ENCODE measurements at regions not wholly inside any gene's neighbourhood (a gene's known extent, or its start where the extent isn't known, plus 50 kb on each side); places are given as distances from the start of the nearest gene placed in this dataset.

- no peak for TF ChIP-seq EZH2 (IDR thresholded peaks at IDR 0.05)
- TF ChIP-seq FOXP2 (optimal IDR thresholded peaks at IDR 0.05; ENCODE audit: control extremely low read depth, extremely low read length, insufficient read depth) = no peak
- no peak for TF ChIP-seq POLR2AphosphoS5 (IDR thresholded peaks at IDR 0.05; ENCODE audit: borderline replicate concordance, low read depth, low read length)
- no peak for DNase-seq (ENCODE audit: low read depth, low spot score)
- Histone ChIP-seq H3K36me3 (ENCODE audit: insufficient read depth, low read length) (no peaks in the 10 kb centered on the region), H3K27ac (no peak overlapping the region), H3K9me3 (ENCODE audit: low read depth, low read length) (no peaks in the 10 kb centered on the region), H3K4me3 (peak overlapping the region; percentile 82), H3K9ac (ENCODE audit: insufficient read length) (no peak overlapping the region)
Measured at GRCh38 chr11:43578346-43579170, 102.0 kb upstream of the HSD17B12 start.

DNA sequence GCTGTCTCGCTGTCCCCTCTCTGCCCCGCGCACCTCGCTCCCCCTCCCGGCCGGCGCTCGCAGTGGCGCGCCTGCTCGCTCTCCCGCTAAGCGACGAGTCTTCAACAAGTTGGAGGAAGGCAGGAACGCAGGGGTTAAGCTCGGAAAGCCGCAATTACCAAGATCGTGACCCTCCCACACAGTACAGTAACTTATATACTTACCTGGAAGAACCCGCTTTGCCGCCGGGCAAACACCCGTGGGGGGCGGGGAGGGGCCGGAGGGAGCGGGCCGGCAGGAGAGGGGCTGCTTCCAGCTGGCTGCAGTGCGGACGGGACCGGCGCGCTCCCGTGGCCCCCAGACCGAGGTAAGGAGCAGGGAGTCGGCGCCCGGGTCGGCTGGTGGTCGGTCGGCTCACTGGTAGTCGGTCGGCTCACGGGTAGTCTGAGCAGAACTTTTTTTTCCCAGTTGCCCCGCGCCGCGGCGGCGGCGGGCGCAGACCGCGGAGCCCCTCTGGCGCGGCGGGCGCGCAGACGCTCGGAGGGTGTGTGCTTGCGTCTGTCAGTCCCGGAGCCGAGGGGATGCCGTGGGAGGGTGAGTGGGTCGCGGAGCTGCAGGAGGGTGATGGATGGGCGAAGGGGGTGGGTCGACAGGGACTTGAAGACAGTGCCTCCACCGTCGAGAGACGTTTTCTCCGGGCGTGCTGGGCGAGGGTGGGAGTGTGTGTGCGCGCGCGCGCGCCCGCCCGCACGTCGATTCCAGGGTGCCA, 101.2 kb upstream of the HSD17B12 start:
- no peaks in the 10 kb centered on the region for H3K9me3 ChIP-seq (ENCODE audit: low read depth, low read length)
- DNase-seq (ENCODE audit: low read depth, low spot score) = no peak
- H3K4me3 ChIP-seq = peak overlapping the region; percentile 82
- H3K27ac ChIP-seq = no peak overlapping the region
- no peak for TF ChIP-seq EZH2 (IDR thresholded peaks at IDR 0.05)
- no peak for TF ChIP-seq FOXP2 (optimal IDR thresholded peaks at IDR 0.05; ENCODE audit: control extremely low read depth, extremely low read length, insufficient read depth)
- TF ChIP-seq POLR2AphosphoS5 (IDR thresholded peaks at IDR 0.05; ENCODE audit: borderline replicate concordance, low read depth, low read length) = no peak
- H3K9ac ChIP-seq (ENCODE audit: insufficient read length) = no peak overlapping the region
- no peaks in the 10 kb centered on the region for H3K36me3 ChIP-seq (ENCODE audit: insufficient read depth, low read length)

DNA sequence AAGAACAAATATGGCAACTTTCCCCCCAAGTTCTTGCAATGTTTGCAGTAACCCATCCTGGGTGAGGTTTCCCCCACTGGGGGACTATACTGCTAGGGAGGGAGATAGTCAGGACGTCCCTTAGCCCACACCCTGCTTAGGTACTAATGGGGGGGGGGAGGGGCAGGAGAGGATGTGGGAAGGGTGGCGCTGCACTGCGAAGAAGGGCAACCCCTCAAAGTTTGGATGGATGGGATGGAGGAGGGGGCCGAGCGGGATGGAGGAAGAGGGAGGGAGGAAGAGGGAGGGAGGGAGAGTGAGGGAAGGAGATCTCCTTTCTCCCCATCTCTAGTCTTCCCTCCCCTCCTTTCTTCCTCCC, 100.6 kb upstream of the HSD17B12 start:
- H3K9me3 ChIP-seq (ENCODE audit: low read depth, low read length) = no peaks in the 10 kb centered on the region
- DNase-seq (ENCODE audit: low read depth, low spot score) = no peak
- no peaks in the 10 kb centered on the region for H3K36me3 ChIP-seq (ENCODE audit: insufficient read depth, low read length)
- H3K4me3 ChIP-seq = peak overlapping the region; percentile 82
- no peak overlapping the region for H3K9ac ChIP-seq (ENCODE audit: insufficient read length)
- no peak for TF ChIP-seq FOXP2 (optimal IDR thresholded peaks at IDR 0.05; ENCODE audit: control extremely low read depth, extremely low read length, insufficient read depth)
- no peak for TF ChIP-seq EZH2 (IDR thresholded peaks at IDR 0.05)
- TF ChIP-seq POLR2AphosphoS5 (IDR thresholded peaks at IDR 0.05; ENCODE audit: borderline replicate concordance, low read depth, low read length) = no peak
- H3K27ac ChIP-seq = no peak overlapping the region

- no peak overlapping the region for H3K27ac ChIP-seq
- TF ChIP-seq POLR2AphosphoS5 (IDR thresholded peaks at IDR 0.05; ENCODE audit: borderline replicate concordance, low read depth, low read length) = no peak
- TF ChIP-seq FOXP2 (optimal IDR thresholded peaks at IDR 0.05; ENCODE audit: control extremely low read depth, extremely low read length, insufficient read depth) = no peak
- no peak for TF ChIP-seq EZH2 (IDR thresholded peaks at IDR 0.05)
- peak overlapping the region; percentile 82 for H3K4me3 ChIP-seq
- H3K9me3 ChIP-seq (ENCODE audit: low read depth, low read length) = no peaks in the 10 kb centered on the region
- DNase-seq (ENCODE audit: low read depth, low spot score) = no peak
- no peaks in the 10 kb centered on the region for H3K36me3 ChIP-seq (ENCODE audit: insufficient read depth, low read length)
- H3K9ac ChIP-seq (ENCODE audit: insufficient read length) = no peak overlapping the region
Measured at GRCh38 chr11:43580735-43581369, 99.7 kb upstream of the HSD17B12 start.

GRCh38 chr11:43581370-43582023, 99.0 kb upstream of the HSD17B12 start:
- no peaks in the 10 kb centered on the region for H3K9me3 ChIP-seq (ENCODE audit: low read depth, low read length)
- H3K9ac ChIP-seq (ENCODE audit: insufficient read length) = no peak overlapping the region
- no peak overlapping the region for H3K27ac ChIP-seq
- peak overlapping the region; percentile 82 for H3K4me3 ChIP-seq
- no peak for TF ChIP-seq FOXP2 (optimal IDR thresholded peaks at IDR 0.05; ENCODE audit: control extremely low read depth, extremely low read length, insufficient read depth)
- no peaks in the 10 kb centered on the region for H3K36me3 ChIP-seq (ENCODE audit: insufficient read depth, low read length)
- DNase-seq (ENCODE audit: low read depth, low spot score) = no peak

DNA sequence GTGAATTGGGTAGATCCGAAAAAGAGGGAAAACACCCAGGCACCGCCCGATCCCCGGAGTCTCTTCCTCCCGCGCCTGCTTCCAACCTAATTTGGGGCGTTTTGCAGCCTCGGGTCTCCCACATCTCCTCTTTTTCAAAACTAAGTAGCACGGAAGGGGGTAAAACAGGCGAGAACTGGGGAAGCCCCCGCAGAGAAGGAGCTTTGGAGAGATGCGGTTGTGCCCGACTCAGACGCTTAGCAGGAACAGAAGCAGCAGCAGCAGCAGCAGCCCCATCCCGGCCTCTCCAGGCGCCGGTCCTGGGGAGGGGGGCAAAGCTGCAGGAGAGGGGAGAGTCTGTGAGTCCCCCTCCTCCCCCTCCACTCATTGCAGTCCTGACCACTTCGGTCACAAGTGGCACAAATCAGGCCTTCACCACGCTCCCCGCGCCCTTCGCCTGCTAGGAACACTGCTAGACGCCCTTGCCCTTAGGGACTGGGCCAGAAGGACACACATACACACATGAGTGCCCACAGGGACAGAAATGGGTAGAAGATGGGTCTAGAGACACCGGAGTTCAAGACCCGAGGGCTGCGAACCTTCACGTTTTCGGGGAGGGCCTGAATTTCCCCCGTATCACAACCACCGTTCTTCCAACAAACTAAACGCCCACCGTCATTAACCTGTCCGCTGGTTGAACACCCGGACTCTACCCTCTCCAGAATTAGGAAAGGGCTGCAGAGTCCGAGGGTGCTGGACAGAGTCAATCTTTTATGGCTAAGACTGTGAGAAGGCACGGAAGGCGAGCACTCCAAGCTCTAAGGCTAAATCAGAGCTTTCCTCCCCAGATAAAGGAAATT, 98.3 kb upstream of the HSD17B12 start:
- H3K9ac ChIP-seq (ENCODE audit: insufficient read length) = no peak overlapping the region
- TF ChIP-seq EZH2 (IDR thresholded peaks at IDR 0.05) (no peak), POLR2AphosphoS5 (IDR thresholded peaks at IDR 0.05; ENCODE audit: borderline replicate concordance, low read depth, low read length) (no peak), FOXP2 (optimal IDR thresholded peaks at IDR 0.05; ENCODE audit: control extremely low read depth, extremely low read length, insufficient read depth) (no peak)
- H3K4me3 ChIP-seq = peak overlapping the region; percentile 82
- DNase-seq (ENCODE audit: low read depth, low spot score) = no peak
- H3K36me3 ChIP-seq (ENCODE audit: insufficient read depth, low read length) = no peaks in the 10 kb centered on the region
- no peak overlapping the region for H3K27ac ChIP-seq
- no peaks in the 10 kb centered on the region for H3K9me3 ChIP-seq (ENCODE audit: low read depth, low read length)

DNA sequence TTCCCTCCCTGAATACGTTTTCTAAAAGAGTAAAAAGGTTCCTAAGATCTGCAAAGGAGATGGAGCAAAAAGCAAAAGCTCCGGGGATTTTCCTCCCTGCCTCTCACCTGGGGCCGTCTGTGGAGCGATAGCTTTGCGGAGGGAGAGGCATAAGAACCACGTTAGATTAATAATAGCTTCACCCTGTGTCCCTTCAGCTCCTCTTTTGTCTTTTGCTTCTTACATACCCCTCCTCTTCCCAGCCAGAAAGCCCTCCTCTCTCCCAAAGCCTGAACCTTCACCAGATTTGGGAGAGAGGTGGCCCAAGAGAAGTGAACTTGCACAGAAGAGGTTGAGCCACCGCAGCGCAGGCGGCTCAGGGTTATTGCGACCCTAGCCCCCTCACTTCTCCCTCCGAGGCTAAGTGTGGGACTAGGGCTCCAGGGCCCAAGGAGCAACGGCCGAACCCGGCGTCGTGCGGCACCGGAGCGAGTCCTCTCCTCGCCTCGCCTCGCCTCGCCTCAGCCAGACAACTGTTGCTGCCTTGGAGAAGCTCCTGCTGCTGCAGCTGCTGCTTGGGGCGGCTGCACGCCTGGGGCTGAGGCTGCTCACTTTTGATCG, 97.6 kb upstream of the HSD17B12 start:
- no peaks in the 10 kb centered on the region for H3K36me3 ChIP-seq (ENCODE audit: insufficient read depth, low read length)
- TF ChIP-seq FOXP2 (optimal IDR thresholded peaks at IDR 0.05; ENCODE audit: control extremely low read depth, extremely low read length, insufficient read depth) (no peak), POLR2AphosphoS5 (IDR thresholded peaks at IDR 0.05; ENCODE audit: borderline replicate concordance, low read depth, low read length) (no peak), EZH2 (IDR thresholded peaks at IDR 0.05) (no peak)
- H3K9me3 ChIP-seq (ENCODE audit: low read depth, low read length) = no peaks in the 10 kb centered on the region
- no peak overlapping the region for H3K27ac ChIP-seq
- no peak overlapping the region for H3K4me3 ChIP-seq
- no peak overlapping the region for H3K9ac ChIP-seq (ENCODE audit: insufficient read length)
- no peak for DNase-seq (ENCODE audit: low read depth, low spot score)
